ENCODE measurements at regions not wholly inside any gene's neighbourhood (a gene's known extent, or its start where the extent isn't known, plus 50 kb on each side); places are given as distances from the start of the nearest gene placed in this dataset.
"Not testable (repeated sequence)": the region's sequence is repeated elsewhere in the genome, so short reads cannot be mapped to it uniquely, and the experiment has no call there.

GRCh38 chr10:42883993-42884983 lies 101.7 kb downstream of the BMS1 start:
- DNase-seq (ENCODE audit: low read depth in 2 of 2) = no peak

- no peak for DNase-seq (ENCODE audit: low read depth in 2 of 2)
These were observed 103.1 kb downstream of the BMS1 start for GRCh38 chr10:42885491-42886270.

GRCh38 chr10:42887734-42888503 lies 105.3 kb downstream of the BMS1 start:
- no peak for DNase-seq (ENCODE audit: low read depth in 2 of 2)

- no peak for DNase-seq (ENCODE audit: low read depth in 2 of 2)
These were observed 106.0 kb downstream of the BMS1 start for GRCh38 chr10:42888504-42889095.

- DNase-seq (ENCODE audit: low read depth in 2 of 2) = no peak
These were observed 114.1 kb downstream of the BMS1 start for GRCh38 chr10:42896735-42897134.

- no peak for DNase-seq (ENCODE audit: low read depth in 2 of 2)
These were observed 115.7 kb downstream of the BMS1 start for GRCh38 chr10:42898037-42898960.

- DNase-seq (ENCODE audit: low read depth in 2 of 2) = no peak
These were observed 116.4 kb downstream of the BMS1 start for GRCh38 chr10:42899036-42899435.

- not testable (repeated sequence) for DNase-seq (ENCODE audit: low read depth in 2 of 2)
These were observed 117.8 kb downstream of the BMS1 start for GRCh38 chr10:42900346-42900745.

- no peak for DNase-seq (ENCODE audit: low read depth in 2 of 2)
These were observed 128.8 kb downstream of the BMS1 start for GRCh38 chr10:42911359-42911758.

- DNase-seq (ENCODE audit: low read depth in 2 of 2) = no peak
These were observed 134.4 kb downstream of the BMS1 start for GRCh38 chr10:42916974-42917373.

GRCh38 chr10:42917821-42918220 lies 135.2 kb downstream of the BMS1 start:
- DNase-seq (ENCODE audit: low read depth in 2 of 2) = no peak

- DNase-seq (ENCODE audit: low read depth in 2 of 2) = no peak
These were observed 139.4 kb downstream of the BMS1 start for GRCh38 chr10:42921951-42922350.

GRCh38 chr10:42924484-42924883 lies 141.9 kb downstream of the BMS1 start:
- DNase-seq (ENCODE audit: low read depth in 2 of 2) = no peak

- DNase-seq (ENCODE audit: low read depth in 2 of 2) = no peak
These were observed 144.2 kb downstream of the BMS1 start for GRCh38 chr10:42926843-42927242.

GRCh38 chr10:42928064-42928463 lies 145.5 kb downstream of the BMS1 start:
- DNase-seq (ENCODE audit: low read depth in 2 of 2) = no peak

GRCh38 chr10:42929236-42929635 lies 146.6 kb downstream of the BMS1 start:
- no peak for DNase-seq (ENCODE audit: low read depth in 2 of 2)

- no peak for DNase-seq (ENCODE audit: low read depth in 2 of 2)
These were observed 146.9 kb upstream of the RET start for GRCh38 chr10:42929993-42930392.

GRCh38 chr10:42930516-42931192 lies 146.2 kb upstream of the RET start:
- no peak for DNase-seq (ENCODE audit: low read depth in 2 of 2)

- DNase-seq (ENCODE audit: low read depth in 2 of 2) = no peak
These were observed 144.8 kb upstream of the RET start for GRCh38 chr10:42932116-42932515.
